Activated T-cell treated with anti-CD3 and anti-CD28 coated beads, Interleukin-2, amount 50 U/mL, for 24 hours (primary cell): ENCODE measurements at regions not wholly inside any gene's neighbourhood (a gene's known extent, or its start where the extent isn't known, plus 50 kb on each side); places are given as distances from the start of the nearest gene placed in this dataset.
"Not testable (repeated sequence)": the region's sequence is repeated elsewhere in the genome, so short reads cannot be mapped to it uniquely, and the experiment has no call there.

ENCODE experiments used
- DNase-seq: peaks from one replicate; pipeline ENCODE4 v3.0.0-alpha.2; 2020
- H3K27ac Mint-ChIP-seq: 2 replicates; pipeline ENCODE4 v1.8.0; 2020; ENCODE audit warnings: mild to moderate bottlenecking, mixed read lengths
- H3K27me3 Mint-ChIP-seq: 2 replicates; pipeline ENCODE4 v1.8.0; 2020; ENCODE audit warnings: mixed read lengths
- H3K36me3 Mint-ChIP-seq: 2 replicates; pipeline ENCODE4 v1.8.0; 2020; ENCODE audit warnings: low read depth, mixed read lengths
- H3K4me1 Mint-ChIP-seq: 2 replicates; pipeline ENCODE4 v1.8.0; 2020; ENCODE audit warnings: low read depth, mixed read lengths
- H3K4me3 Mint-ChIP-seq: 2 replicates; pipeline ENCODE4 v1.8.0; 2020; ENCODE audit warnings: mild to moderate bottlenecking, moderate library complexity, mixed read lengths
- H3K9me3 Mint-ChIP-seq: 2 replicates; pipeline ENCODE4 v1.8.0; 2020; ENCODE audit warnings: mixed read lengths

DNA sequence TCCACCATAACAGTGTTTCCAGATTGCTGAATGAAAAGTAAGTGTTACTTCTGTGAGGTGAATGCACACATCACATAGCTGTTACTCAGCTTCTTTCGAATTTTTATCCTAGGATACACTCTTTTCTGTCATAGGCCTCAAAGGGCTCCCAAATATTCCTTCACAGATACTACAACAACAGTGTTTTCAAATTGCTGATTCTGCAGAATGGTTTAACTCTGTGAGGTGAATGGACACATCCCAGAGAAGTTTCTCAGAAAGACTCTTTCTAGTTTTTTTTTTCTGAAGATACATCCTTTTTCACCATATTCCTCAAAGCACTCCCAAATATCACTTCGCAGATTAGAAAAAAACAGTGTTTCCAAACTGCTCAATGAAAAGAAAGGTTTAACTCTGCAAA, 221.1 kb downstream of the OR4A5 start:
- Mint-ChIP-seq H3K9me3 (peaks cover 70% of the 10 kb centered on the region), H3K4me1 (no peaks in the 10 kb centered on the region), H3K4me3 (no peak overlapping the region), H3K27ac (no peak overlapping the region), H3K36me3 (peaks cover 23% of the 10 kb centered on the region), H3K27me3 (no peaks in the 10 kb centered on the region)
- DNase-seq = no peak

DNA sequence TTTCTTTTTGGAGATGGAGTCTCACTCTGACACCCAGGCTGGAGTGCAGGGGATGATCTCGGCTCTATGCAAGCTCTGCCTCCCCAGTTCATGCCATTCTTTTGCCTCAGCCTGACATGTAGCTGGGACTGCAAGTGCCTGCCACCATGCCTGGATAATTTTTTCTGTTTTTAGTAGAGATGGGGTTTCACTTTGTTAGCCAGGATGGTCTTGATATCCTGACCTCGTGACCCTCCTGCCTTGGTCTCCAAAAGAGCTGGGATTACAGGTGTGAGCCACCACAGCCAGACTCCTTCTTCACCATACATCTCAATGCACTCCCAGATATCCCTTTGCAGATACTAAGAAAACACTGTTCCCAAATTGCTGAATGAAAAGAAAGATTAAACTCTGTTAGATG, 224.3 kb downstream of the OR4A5 start:
- no peak for DNase-seq
- no peaks in the 10 kb centered on the region for H3K4me1 Mint-ChIP-seq
- H3K36me3 Mint-ChIP-seq = peaks cover 44% of the 10 kb centered on the region
- peaks cover 79% of the 10 kb centered on the region for H3K9me3 Mint-ChIP-seq
- H3K27me3 Mint-ChIP-seq = no peaks in the 10 kb centered on the region
- H3K27ac Mint-ChIP-seq = no peak overlapping the region
- H3K4me3 Mint-ChIP-seq = no peak overlapping the region

- Mint-ChIP-seq H3K4me1 (no peaks in the 10 kb centered on the region), H3K9me3 (peaks cover 19% of the 10 kb centered on the region), H3K27me3 (no peaks in the 10 kb centered on the region), H3K27ac (no peak overlapping the region), H3K4me3 (no peak overlapping the region), H3K36me3 (no peaks in the 10 kb centered on the region)
- no peak for DNase-seq
These were observed 237.6 kb downstream of the OR4A5 start for GRCh38 chr11:54944211-54944610.

DNA sequence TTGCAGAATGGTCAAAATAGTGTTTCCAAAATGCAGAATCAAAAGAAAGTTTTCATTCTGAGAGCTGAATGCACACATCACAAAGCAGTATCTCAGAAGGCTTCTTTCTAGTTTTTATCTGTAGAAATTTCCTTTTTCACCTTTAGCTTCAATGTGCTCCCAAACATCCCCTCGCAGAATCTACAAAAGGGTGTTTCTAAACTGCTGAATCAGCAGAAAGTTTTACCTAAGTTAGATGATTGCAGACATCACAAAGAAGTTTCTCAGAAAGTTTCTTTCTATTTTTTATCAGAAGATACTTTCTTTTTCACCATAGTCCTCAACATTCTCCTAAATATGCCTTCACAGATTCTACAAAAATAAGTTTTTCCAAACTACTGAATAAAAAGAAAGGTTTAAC, 239.8 kb downstream of the OR4A5 start:
- H3K27ac Mint-ChIP-seq = no peak overlapping the region
- H3K27me3 Mint-ChIP-seq = no peaks in the 10 kb centered on the region
- peaks cover 16% of the 10 kb centered on the region for H3K9me3 Mint-ChIP-seq
- no peak overlapping the region for H3K4me3 Mint-ChIP-seq
- no peaks in the 10 kb centered on the region for H3K36me3 Mint-ChIP-seq
- no peaks in the 10 kb centered on the region for H3K4me1 Mint-ChIP-seq
- no peak for DNase-seq

GRCh38 chr11:54947175-54947574, 240.5 kb downstream of the OR4A5 start:
- H3K27me3 Mint-ChIP-seq, H3K36me3 Mint-ChIP-seq, H3K27ac Mint-ChIP-seq, H3K4me1 Mint-ChIP-seq, H3K4me3 Mint-ChIP-seq, DNase-seq: not testable (repeated sequence)
- peaks cover 16% of the 10 kb centered on the region for H3K9me3 Mint-ChIP-seq

GRCh38 chr11:54979375-54979774, 272.7 kb downstream of the OR4A5 start:
- DNase-seq = no peak
- Mint-ChIP-seq H3K9me3 (peaks cover 47% of the 10 kb centered on the region), H3K4me3 (no peak overlapping the region), H3K4me1 (no peaks in the 10 kb centered on the region), H3K36me3 (peaks cover 2% of the 10 kb centered on the region), H3K27ac (no peak overlapping the region), H3K27me3 (no peaks in the 10 kb centered on the region)

DNA sequence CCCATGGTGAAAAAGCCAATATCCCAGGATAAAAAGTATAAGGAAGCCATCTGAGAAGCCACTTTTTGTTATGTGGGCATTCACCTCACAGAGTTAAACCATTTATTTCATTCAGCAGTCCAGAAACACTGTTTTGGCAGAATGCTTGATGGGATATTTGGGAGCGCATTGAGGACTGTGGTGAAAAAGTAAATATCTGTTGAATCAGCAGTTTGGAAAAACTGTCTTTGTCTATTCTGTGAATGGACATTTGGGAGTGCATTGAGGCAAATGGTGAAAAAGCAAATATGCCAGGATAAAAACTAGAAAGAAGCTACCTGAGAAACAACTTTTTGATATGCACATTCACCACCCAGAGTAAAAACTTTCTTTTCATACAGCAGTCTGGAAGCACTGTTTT, 276.2 kb upstream of the TRIM48 start:
- peaks cover 3% of the 10 kb centered on the region for H3K36me3 Mint-ChIP-seq

GRCh38 chr11:55028837-55029236, 233.1 kb upstream of the TRIM48 start:
- DNase-seq, H3K27me3 Mint-ChIP-seq, H3K4me1 Mint-ChIP-seq, H3K4me3 Mint-ChIP-seq, H3K27ac Mint-ChIP-seq, H3K36me3 Mint-ChIP-seq: not testable (repeated sequence)
- peaks cover 29% of the 10 kb centered on the region for H3K9me3 Mint-ChIP-seq

More for the DNA sequence above, 276.2 kb upstream of the TRIM48 start:
- DNase-seq = no peak
- peaks cover 45% of the 10 kb centered on the region for H3K9me3 Mint-ChIP-seq
- H3K27ac Mint-ChIP-seq = no peak overlapping the region
- H3K4me1 Mint-ChIP-seq = no peaks in the 10 kb centered on the region
- H3K4me3 Mint-ChIP-seq = no peak overlapping the region
- no peaks in the 10 kb centered on the region for H3K27me3 Mint-ChIP-seq

GRCh38 chr11:55054723-55055122, 207.2 kb upstream of the TRIM48 start:
- Mint-ChIP-seq H3K27ac (no peak overlapping the region), H3K9me3 (peaks cover 33% of the 10 kb centered on the region), H3K4me1 (no peaks in the 10 kb centered on the region), H3K36me3 (no peaks in the 10 kb centered on the region), H3K27me3 (no peaks in the 10 kb centered on the region), H3K4me3 (no peak overlapping the region)
- DNase-seq = no peak

GRCh38 chr11:55084588-55084987, 177.4 kb upstream of the TRIM48 start:
- H3K9me3 Mint-ChIP-seq = peaks cover 46% of the 10 kb centered on the region

DNA sequence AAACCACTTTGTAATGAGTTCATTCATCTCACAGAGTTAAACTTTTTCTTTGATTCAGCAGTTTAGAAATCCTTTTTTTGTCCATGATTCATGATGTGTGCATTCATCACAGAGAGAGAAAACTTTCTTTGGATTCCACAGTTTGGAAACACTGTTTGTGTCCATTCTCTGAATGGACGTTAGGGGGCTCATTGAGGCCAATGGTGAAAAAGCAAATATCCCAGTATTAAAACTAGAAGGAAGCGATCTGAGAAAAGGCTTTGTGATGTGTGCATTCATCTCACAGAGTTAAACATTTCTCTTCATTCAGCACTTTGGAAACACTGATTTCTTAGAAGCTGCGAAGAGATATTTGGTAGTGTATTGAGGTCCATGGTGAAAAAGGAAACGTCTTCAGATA, 155.6 kb upstream of the TRIM48 start:
- H3K4me1 Mint-ChIP-seq = no peaks in the 10 kb centered on the region
- no peak overlapping the region for H3K27ac Mint-ChIP-seq
- DNase-seq = no peak
- no peaks in the 10 kb centered on the region for H3K27me3 Mint-ChIP-seq
- H3K9me3 Mint-ChIP-seq = peaks cover 31% of the 10 kb centered on the region
- no peak overlapping the region for H3K4me3 Mint-ChIP-seq
- H3K36me3 Mint-ChIP-seq = peaks cover 1% of the 10 kb centered on the region

More at GRCh38 chr11:55084588-55084987, 177.4 kb upstream of the TRIM48 start:
- H3K4me3 Mint-ChIP-seq, H3K27me3 Mint-ChIP-seq, H3K36me3 Mint-ChIP-seq, DNase-seq, H3K27ac Mint-ChIP-seq, H3K4me1 Mint-ChIP-seq: not testable (repeated sequence)
